CD14-positive monocyte (primary cell): ENCODE measurements at regions not wholly inside any gene's neighbourhood (a gene's known extent, or its start where the extent isn't known, plus 50 kb on each side); places are given as distances from the start of the nearest gene placed in this dataset.

Source experiments
- DNase-seq, 3 donors: peaks; one replicate each; pipeline ENCODE4 v3.0.0-alpha.2; 2011 to 2022
- H2AFZ ChIP-seq: 2 replicates; pipeline ENCODE4 v1.6.0; 2012; ENCODE audit warnings: mild to moderate bottlenecking, low read depth, low read length, inconsistent platforms; ENCODE audit not compliant: insufficient read depth, poor library complexity, severe bottlenecking
- H3K27ac ChIP-seq, 2 donors: 1 replicate in 1 of 2; 2 replicates in 1 of 2; pipeline ENCODE4 v1.5.1; 2012 to 2013; ENCODE audit warnings: low read length in 2 of 2, control low read depth in 1 of 2, inconsistent platforms in 1 of 2, low read depth in 1 of 2, mild to moderate bottlenecking in 1 of 2
- H3K27me3 ChIP-seq, 2 donors: one replicate each; pipeline versions ENCODE4 v1.6.0 to v1.6.1; 2011 to 2013; ENCODE audit warnings: low read length in 2 of 2; ENCODE audit not compliant: control insufficient read depth in 2 of 2, insufficient read depth in 2 of 2
- H3K36me3 ChIP-seq, 2 donors: replicated peaks in 1 of 2; 1 replicate in 1 of 2; 2 replicates in 1 of 2; pipeline versions ENCODE4 v1.5.1 to v1.6.1; 2012 to 2013; ENCODE audit warnings: low read length in 2 of 2, control low read depth in 1 of 2, inconsistent platforms in 1 of 2, mild to moderate bottlenecking in 1 of 2; ENCODE audit not compliant: insufficient read depth in 2 of 2, control insufficient read depth in 1 of 2
- H3K4me1 ChIP-seq, 2 donors: 1 replicate in 1 of 2; 2 replicates in 1 of 2; pipeline versions ENCODE4 v1.5.1 to v1.6.1; 2012 to 2013; ENCODE audit warnings: low read length in 2 of 2, control low read depth in 1 of 2, inconsistent platforms in 1 of 2, mild to moderate bottlenecking in 1 of 2, moderate library complexity in 1 of 2; ENCODE audit not compliant: insufficient read depth in 2 of 2, control insufficient read depth in 1 of 2
- H3K4me2 ChIP-seq: replicated peaks from 2 replicates; pipeline ENCODE3; 2012; ENCODE audit warnings: low read length, moderate library complexity, mild to moderate bottlenecking; ENCODE audit not compliant: poor library complexity, severe bottlenecking; ENCODE audit errors: extremely low read depth
- H3K4me3 ChIP-seq, 3 experiments: fragments of 200-600 bp in 1 of 3; sonication (generic) in 1 of 3; replicated peaks in 1 of 3; 1 replicate in 2 of 3; 2 replicates in 1 of 3; pipeline ENCODE4 v1.5.1; 2011 to 2013; ENCODE audit warnings: low read length in 3 of 3, mild to moderate bottlenecking in 3 of 3, control low read depth in 2 of 3, low read depth in 2 of 3, inconsistent platforms in 1 of 3, moderate library complexity in 1 of 3
- H3K79me2 ChIP-seq: 2 replicates; pipeline ENCODE4 v1.6.0; 2012; ENCODE audit warnings: mild to moderate bottlenecking, control low read depth, inconsistent platforms, low read length, moderate library complexity; ENCODE audit not compliant: insufficient read depth
- H3K9ac ChIP-seq: 2 replicates; pipeline ENCODE4 v1.6.0; 2017; ENCODE audit warnings: low read length, mild to moderate bottlenecking; ENCODE audit not compliant: insufficient read depth, poor library complexity, severe bottlenecking
- H3K9me3 ChIP-seq, 2 donors: replicated peaks in 1 of 2; 1 replicate in 1 of 2; 2 replicates in 1 of 2; pipeline versions ENCODE4 v1.5.1 to v1.6.1; 2012 to 2013; ENCODE audit warnings: low read length in 2 of 2, control low read depth in 1 of 2; ENCODE audit not compliant: control insufficient read depth in 1 of 2, insufficient read depth in 1 of 2
- H4K20me1 ChIP-seq: 2 replicates; pipeline ENCODE4 v1.6.0; 2012; ENCODE audit warnings: mild to moderate bottlenecking, low read length, control low read depth, moderate library complexity; ENCODE audit not compliant: insufficient read depth
- H3K27ac Mint-ChIP-seq, 7 donors: one replicate each; pipeline ENCODE4 v1.8.0; 2020; ENCODE audit warnings: mild to moderate bottlenecking in 7 of 7, mixed read lengths in 7 of 7, moderate library complexity in 6 of 7, inconsistent platforms in 2 of 7
- H3K27me3 Mint-ChIP-seq, 3 donors: one replicate each; pipeline ENCODE4 v1.8.0; 2021 to 2022; ENCODE audit warnings: low read depth in 3 of 3, mild to moderate bottlenecking in 3 of 3, mixed read lengths in 3 of 3, moderate library complexity in 3 of 3, inconsistent platforms in 1 of 3
- H3K36me3 Mint-ChIP-seq, 2 donors: one replicate each; pipeline ENCODE4 v1.8.0; 2020; ENCODE audit warnings: mixed read lengths in 2 of 2, inconsistent platforms in 1 of 2, mild to moderate bottlenecking in 1 of 2
- H3K4me1 Mint-ChIP-seq: one replicate; pipeline ENCODE4 v1.8.0; 2020; ENCODE audit warnings: mild to moderate bottlenecking, mixed read lengths
- H3K4me3 Mint-ChIP-seq, 2 donors: one replicate each; pipeline ENCODE4 v1.8.0; 2020; ENCODE audit warnings: mild to moderate bottlenecking in 2 of 2, mixed read lengths in 2 of 2, moderate library complexity in 1 of 2
- H3K9me3 Mint-ChIP-seq, 7 donors: one replicate each; pipeline ENCODE4 v1.8.0; 2020 to 2022; ENCODE audit warnings: mixed read lengths in 7 of 7, mild to moderate bottlenecking in 6 of 7, moderate library complexity in 6 of 7, inconsistent platforms in 2 of 7
- WGBS: methylation state at CpG from one replicate; pipeline ENCODE4 v1.1.5; 2013; ENCODE audit warnings: missing lambda C conversion rate; ENCODE audit not compliant: insufficient coverage; 5-methylcytosine and 5-hydroxymethylcytosine counted together
- intact Hi-C, 2 donors: fragments of 100-400 bp; cut with micrococcal nuclease; formaldehyde crosslinking; loops; one replicate each; pipeline versions ENCODE4 v1.15.0 to v1.15.1; 2023
- TF ChIP-seq, protein P1 (sequence below): fragments of 200-600 bp; IDR thresholded peaks from one replicate; pipeline ENCODE4 v1.8.0; 2022; ENCODE audit warnings: antibody characterized with exemption, mild to moderate bottlenecking

DNA sequence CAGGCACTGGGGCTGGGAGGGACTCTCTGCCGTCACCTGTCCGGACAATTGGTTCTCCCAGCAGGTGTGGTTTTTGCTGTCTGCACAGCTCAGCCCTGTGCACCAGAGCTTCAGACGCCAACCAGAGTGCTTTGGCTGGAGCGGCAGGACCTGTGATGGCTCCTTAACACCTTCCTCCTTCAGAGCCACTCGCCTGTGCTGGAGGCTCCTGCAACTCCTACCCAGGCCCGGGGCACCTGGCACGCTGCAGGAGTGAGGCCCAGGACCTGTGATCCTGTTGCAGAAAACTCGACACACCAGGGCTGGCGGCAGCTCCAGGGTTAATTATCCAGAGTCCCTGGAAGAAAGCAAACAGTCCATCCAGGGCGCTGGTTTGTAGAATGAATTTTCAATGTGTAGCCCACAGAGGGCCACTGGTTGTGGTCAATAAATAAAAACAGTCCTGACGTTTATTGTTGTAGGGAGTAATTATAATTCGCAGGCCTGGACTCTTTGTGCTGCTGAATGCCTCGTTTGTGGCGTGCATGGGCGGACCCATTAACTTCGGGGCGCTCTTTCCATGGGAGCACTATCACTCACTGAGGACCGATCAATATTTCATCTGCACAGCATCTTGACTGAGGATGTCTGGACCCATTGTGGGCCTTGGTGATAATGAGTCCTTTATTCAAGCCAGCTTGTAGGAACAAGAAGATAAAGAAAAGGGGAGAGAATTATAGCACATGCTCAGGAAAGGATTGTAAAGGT, 339.7 kb upstream of the IRX4 start:
- no peaks in the 10 kb centered on the region for H3K4me1 ChIP-seq
- peaks cover 2 to 5% (median 5%) of the 10 kb centered on the region in 3 donors for H3K27me3 Mint-ChIP-seq
- WGBS, result 84% methylated on average over 18 of the region's 18 CpGs
- no peak overlapping the region for H3K4me2 ChIP-seq
- no peak overlapping the region for H3K4me3 ChIP-seq
- no peak overlapping the region for H2AFZ ChIP-seq
- intact Hi-C loops, result no loop called here
- TF ChIP-seq, protein P1, sequence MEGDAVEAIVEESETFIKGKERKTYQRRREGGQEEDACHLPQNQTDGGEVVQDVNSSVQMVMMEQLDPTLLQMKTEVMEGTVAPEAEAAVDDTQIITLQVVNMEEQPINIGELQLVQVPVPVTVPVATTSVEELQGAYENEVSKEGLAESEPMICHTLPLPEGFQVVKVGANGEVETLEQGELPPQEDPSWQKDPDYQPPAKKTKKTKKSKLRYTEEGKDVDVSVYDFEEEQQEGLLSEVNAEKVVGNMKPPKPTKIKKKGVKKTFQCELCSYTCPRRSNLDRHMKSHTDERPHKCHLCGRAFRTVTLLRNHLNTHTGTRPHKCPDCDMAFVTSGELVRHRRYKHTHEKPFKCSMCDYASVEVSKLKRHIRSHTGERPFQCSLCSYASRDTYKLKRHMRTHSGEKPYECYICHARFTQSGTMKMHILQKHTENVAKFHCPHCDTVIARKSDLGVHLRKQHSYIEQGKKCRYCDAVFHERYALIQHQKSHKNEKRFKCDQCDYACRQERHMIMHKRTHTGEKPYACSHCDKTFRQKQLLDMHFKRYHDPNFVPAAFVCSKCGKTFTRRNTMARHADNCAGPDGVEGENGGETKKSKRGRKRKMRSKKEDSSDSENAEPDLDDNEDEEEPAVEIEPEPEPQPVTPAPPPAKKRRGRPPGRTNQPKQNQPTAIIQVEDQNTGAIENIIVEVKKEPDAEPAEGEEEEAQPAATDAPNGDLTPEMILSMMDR, result no peak
- H3K4me3 Mint-ChIP-seq, result no peak overlapping the region
- H3K36me3 Mint-ChIP-seq, result no peaks in the 10 kb centered on the region
- H3K27ac Mint-ChIP-seq, result no peak overlapping the region
- H3K9me3 Mint-ChIP-seq, result peaks cover 0 to 12% (median 5%) of the 10 kb centered on the region in 7 donors
- H3K79me2 ChIP-seq, result no peaks in the 10 kb centered on the region
- H3K9ac ChIP-seq, result no peak overlapping the region
- DNase-seq, result no peak
- H3K9me3 ChIP-seq, result no peaks in the 10 kb centered on the region
- no peaks in the 10 kb centered on the region for H3K4me1 Mint-ChIP-seq
- no peak overlapping the region for H3K27ac ChIP-seq
- no peaks in the 10 kb centered on the region for H4K20me1 ChIP-seq
- no peaks in the 10 kb centered on the region for H3K36me3 ChIP-seq
- H3K27me3 ChIP-seq, result no peaks in the 10 kb centered on the region

DNA sequence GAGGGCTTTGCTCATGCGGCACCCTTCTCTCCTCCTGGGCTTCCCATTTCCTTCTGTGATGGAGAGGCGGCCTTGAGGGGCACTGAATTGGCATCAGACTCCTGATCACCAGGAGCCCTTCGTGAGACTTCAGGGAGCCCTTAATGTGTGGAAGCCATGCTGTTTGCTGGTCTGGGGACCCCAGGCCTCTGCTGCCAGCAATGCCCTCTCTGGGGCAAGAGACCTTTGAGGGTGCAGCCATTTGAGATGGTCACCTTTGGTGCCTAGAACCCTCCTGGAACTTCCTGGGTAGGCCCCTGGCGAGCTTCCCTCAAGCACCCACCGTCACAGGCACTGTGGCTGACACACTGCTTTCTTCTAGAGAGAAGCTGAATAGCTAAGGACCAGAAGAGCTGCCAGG, 338.7 kb upstream of the IRX4 start:
- Histone ChIP-seq H3K27ac (no peak overlapping the region), H3K79me2 (no peaks in the 10 kb centered on the region), H3K36me3 (no peaks in the 10 kb centered on the region), H2AFZ (no peak overlapping the region), H3K4me1 (no peaks in the 10 kb centered on the region), H3K4me2 (no peak overlapping the region), H3K27me3 (no peaks in the 10 kb centered on the region), H3K4me3 (no peak overlapping the region), H4K20me1 (no peaks in the 10 kb centered on the region), H3K9ac (no peak overlapping the region), H3K9me3 (no peaks in the 10 kb centered on the region)
- Mint-ChIP-seq H3K36me3 (no peaks in the 10 kb centered on the region), H3K9me3 (peaks cover 0 to 12% (median 5%) of the 10 kb centered on the region in 7 donors), H3K27ac (no peak overlapping the region), H3K4me1 (no peaks in the 10 kb centered on the region), H3K27me3 (peaks cover 2 to 5% (median 5%) of the 10 kb centered on the region in 3 donors), H3K4me3 (no peak overlapping the region)
- intact Hi-C loops, result no loop called here
- TF ChIP-seq, protein P1, result no peak
- no peak for DNase-seq
- WGBS, result 81% methylated on average over 5 of the region's 5 CpGs
